ENCODE measurements at regions not wholly inside any gene's neighbourhood (a gene's known extent, or its start where the extent isn't known, plus 50 kb on each side); places are given as distances from the start of the nearest gene placed in this dataset.

- no peak for TF ChIP-seq CHD7 (IDR thresholded peaks at IDR 0.05; ENCODE audit: insufficient replicate concordance, low read length)
- no peak for TF ChIP-seq CBX5 (IDR thresholded peaks at IDR 0.05; ENCODE audit: low read depth, low read length)
- no peak for TF ChIP-seq GABPA (IDR thresholded peaks at IDR 0.05; ENCODE audit: borderline replicate concordance, insufficient read depth, low read length)
- TF ChIP-seq RBBP5 (IDR thresholded peaks at IDR 0.05; ENCODE audit: borderline replicate concordance, low read depth, low read length): no peak
- no peak for TF ChIP-seq SIN3A (conservative IDR thresholded peaks at IDR 0.05 in 1 of 2, IDR thresholded peaks at IDR 0.05 in 1 of 2; ENCODE audit: low read depth in 1 of 2, low read length in 2 of 2)
- no peak for TF ChIP-seq HDAC2 (IDR thresholded peaks at IDR 0.05; ENCODE audit: borderline replicate concordance in 1 of 2, low read depth in 2 of 2, low read length in 2 of 2)
- TF ChIP-seq CHD2 (IDR thresholded peaks at IDR 0.05; ENCODE audit: low read length): no peak
- TF ChIP-seq TAF7 (optimal IDR thresholded peaks at IDR 0.05; ENCODE audit: borderline replicate concordance, low read depth, low read length): no peak
- no peak for TF ChIP-seq TBP (IDR thresholded peaks at IDR 0.05; ENCODE audit: low read depth, low read length)
Measured at GRCh38 chr15:46344915-46345314, 710.1 kb downstream of the SQOR start (continued).

Measured in H1 (cell line).